Endothelial cell of hepatic sinusoid (primary cell): ENCODE measurements at regions not wholly inside any gene's neighbourhood (a gene's known extent, or its start where the extent isn't known, plus 50 kb on each side); places are given as distances from the start of the nearest gene placed in this dataset.

Source experiments
- in situ Hi-C: cut with HindIII; loops from 2 replicates; pipeline ENCODE4 v1.10.0; 2017; ENCODE audit warnings: low sequenced_read_pairs

GRCh38 chr17:73782231-73782630 lies 138.0 kb upstream of the SDK2 start:
- in situ Hi-C loops = no loop called here

DNA sequence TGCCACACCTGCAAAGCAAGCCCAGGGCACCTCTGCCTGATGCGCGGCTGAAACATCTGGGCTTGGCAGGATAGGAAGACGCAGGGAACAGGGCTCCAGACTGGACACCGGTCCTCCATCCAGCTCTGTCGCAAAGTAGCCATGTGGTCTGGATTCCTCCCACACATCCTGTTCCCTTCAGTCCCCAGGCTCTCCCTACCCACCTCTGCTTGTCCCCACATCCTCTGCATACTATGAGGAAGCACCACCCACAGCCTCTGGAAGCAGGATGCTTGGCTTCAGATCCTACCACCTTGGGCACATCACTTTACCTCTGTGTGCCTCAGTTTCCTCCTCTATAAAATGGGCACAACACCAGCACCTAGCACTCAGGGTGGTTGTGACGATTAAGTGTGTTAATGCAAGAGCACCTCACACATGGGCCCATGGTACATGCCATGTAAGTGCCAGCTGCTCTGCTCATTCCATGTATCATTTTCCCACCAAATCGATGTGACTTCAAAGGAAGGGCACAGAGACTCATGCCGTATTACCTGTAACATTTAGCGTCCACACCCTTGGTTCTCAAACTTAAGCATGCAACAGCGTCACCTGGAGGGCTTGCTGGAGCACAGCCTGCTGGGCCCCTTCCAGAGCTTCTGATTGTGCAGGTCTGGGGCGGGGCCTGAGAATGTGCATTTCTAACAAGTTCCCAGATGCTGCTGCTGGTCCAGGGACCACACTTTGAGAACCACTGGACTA lies 138.6 kb upstream of the SDK2 start:
- in situ Hi-C loops = no loop called here

DNA sequence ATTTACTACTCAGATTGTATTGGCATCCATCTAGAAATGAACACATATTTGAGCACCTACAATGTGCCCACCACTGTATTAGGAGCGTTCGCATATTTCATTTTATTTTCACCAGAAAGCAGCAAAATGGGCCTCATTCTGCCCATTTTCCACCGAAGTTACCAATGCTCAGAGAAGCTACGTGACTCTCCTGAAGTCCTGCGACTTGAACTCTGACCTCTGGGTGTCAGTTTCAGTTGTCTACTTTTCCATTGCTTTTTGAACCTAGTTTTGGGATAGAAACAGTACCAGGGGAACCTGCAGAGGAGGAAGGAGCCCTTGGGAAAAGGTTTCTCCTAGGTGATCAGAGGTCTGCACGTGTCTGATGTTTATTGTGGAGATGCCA lies 139.1 kb upstream of the SDK2 start:
- in situ Hi-C loops = no loop called here

- in situ Hi-C loops = no loop called here
Measured at GRCh38 chr17:73783945-73784603, 139.8 kb upstream of the SDK2 start.

DNA sequence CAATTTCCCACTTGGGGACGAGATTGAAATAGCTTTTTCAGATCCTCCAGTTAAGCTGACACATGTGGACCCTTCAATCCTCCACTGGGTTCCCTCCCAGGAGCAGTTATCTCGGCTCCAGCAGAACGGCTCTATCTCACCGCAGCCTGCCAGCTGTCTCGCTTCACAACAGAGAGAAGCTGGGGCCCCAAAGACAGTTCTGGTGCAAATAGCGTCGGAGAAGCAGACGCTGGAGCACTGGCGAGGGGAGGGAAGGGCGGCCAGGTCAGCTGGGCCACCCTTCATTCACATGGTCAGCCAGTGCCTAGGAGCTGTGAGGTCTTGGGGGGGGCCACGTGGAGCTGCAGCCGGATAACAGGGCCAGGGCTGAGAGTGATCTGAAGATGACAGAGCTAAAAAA lies 141.3 kb upstream of the SDK2 start:
- in situ Hi-C loops = no loop called here

- in situ Hi-C loops = no loop called here
Measured at GRCh38 chr17:73785958-73786743, 141.9 kb upstream of the SDK2 start.

GRCh38 chr17:73787076-73788059 lies 143.1 kb upstream of the SDK2 start:
- in situ Hi-C loops = no loop called here

DNA sequence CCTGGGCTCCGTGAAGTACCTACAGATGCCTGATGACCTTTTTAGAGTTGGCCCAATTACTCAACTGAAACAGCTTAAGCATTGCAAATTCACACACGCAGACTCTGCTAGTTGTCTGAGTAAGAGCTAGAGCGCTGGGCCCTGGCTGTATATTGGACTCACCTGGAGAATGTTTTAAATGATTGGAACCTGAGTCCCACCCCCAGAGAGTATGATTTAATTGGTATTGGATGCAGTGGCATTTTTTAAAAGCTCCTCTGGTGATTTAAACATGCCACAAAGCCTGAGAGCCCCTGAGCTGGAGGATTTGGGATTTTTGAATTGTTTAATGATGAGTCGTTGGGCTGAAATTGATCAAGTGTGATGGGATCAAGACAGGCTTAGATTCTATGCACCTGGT lies 143.9 kb upstream of the SDK2 start:
- in situ Hi-C loops = no loop called here

DNA sequence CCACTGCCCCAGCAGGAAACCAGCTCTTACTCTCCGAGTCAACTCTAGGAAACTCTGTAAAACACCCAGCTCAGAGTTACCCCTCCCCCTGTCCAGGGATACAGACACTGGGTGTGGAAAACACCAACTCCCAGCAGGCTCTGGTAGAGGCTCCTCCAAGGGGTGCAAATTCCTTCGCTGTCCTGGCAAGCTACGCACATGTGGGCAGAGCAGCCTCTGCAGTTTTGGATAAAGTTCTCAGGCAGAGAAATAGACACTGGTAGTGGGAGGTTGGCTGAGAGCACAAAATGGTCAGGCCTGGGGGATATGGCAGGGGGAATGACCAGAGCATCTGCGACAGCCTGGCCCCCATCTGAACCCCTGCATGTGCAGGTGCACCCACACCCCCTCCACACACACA lies 146.9 kb upstream of the SDK2 start:
- in situ Hi-C loops = loop anchor here (5.0 kb wide), 1 partner anchor 51 kb away; no protein-coding TSS in a partner anchor

DNA sequence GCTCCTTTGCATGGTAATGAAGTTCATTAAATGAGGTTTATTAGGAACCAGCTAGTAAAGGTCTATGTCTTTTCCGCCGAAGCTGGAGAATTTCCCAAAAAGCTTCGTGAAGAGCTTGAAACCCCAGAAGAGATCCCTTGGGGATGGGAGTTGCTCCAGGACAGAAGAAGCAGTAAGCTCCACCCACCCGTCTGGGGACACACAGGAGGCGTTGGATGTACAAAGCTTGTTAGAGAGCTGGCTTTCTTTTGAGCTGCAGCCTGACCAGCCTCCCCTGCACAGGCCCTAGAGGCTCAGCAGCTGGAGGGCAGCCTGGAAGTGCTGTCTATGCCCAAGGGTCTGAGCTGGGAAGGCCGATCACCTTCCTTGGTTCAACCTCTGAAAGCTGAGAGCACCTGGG lies 147.4 kb upstream of the SDK2 start:
- in situ Hi-C loops = loop anchor here (5.0 kb wide), 1 partner anchor 51 kb away; no protein-coding TSS in a partner anchor

- in situ Hi-C loops = loop anchor here (5.0 kb wide), 1 partner anchor 49 kb away; no protein-coding TSS in a partner anchor
Measured at GRCh38 chr17:73792994-73793393, 148.7 kb upstream of the SDK2 start.

DNA sequence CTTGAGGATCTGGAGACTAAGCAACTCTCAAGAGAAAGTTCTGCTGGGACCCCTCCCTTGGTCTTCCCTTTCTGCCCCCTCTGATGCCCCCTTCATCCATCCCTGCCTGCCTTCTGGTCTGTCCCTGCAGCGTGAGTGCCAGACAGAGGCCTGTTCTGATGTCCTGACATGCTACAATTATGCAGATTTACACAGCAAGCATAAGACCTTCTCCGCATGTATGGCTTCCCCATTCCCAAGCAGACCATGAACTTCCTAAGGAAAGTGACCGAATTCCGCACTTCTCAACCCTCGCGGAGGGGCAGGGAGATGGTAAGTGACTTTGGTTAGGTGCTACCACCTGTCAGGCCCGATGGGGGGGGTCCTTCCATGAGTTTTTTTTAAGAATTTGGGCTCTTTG lies 150.1 kb upstream of the SDK2 start:
- in situ Hi-C loops = loop anchor here (5.0 kb wide), 1 partner anchor 48 kb away; no protein-coding TSS in a partner anchor

DNA sequence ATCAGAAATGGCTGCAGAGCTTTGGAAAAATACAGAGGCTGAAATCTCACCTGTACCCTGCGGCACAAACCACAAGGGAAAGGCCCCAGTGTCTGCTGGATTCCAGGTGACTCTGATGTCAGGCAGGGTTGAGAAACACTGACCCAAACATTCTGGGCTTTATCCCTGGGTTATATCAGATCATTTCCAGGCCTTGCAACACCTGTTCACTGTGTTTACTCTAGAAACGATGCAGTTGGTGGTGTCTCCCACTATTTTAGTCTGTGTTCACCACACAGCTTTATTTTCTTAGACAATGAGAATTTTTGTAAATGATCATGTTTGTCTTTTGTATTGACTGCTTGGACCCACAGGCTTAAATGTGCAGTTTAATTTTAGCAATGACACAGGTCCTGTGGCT lies 151.5 kb upstream of the SDK2 start:
- in situ Hi-C loops = no loop called here

GRCh38 chr17:73797594-73798110 lies 153.4 kb upstream of the SDK2 start:
- in situ Hi-C loops = no loop called here

DNA sequence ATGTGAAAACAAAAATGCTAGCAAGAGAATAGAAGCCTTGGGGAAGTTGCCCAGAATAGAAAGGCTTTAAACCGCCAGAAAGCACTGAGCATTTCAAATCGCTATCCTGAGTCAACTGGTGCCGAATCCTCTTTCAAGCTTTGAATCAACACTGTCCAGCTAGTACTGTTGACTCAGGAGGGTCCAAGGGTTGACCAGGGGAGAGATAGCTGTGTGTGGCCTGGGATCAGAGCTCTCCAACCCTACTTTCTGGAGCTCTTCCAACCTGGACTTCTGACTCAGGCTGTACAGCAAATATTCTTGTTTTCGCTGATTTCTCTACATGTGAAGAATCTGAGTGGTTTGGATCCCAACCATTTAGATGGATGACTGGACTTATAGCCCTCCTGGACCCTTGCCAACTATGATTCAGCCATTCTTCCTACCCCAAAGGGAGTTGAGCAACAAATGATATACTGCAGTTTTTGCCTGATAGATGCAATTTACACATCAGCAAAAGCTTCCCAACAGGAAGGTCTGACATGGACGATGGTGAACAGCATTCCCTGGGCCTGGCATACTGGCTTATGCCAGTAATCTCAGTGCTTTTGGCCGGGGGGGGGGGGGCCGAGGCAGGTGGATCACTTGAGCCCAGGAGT lies 154.0 kb upstream of the SDK2 start:
- in situ Hi-C loops = no loop called here

- in situ Hi-C loops = no loop called here
Measured at GRCh38 chr17:73799096-73799495, 154.9 kb upstream of the SDK2 start.

GRCh38 chr17:73799781-73800627 lies 155.8 kb upstream of the SDK2 start:
- in situ Hi-C loops = no loop called here

DNA sequence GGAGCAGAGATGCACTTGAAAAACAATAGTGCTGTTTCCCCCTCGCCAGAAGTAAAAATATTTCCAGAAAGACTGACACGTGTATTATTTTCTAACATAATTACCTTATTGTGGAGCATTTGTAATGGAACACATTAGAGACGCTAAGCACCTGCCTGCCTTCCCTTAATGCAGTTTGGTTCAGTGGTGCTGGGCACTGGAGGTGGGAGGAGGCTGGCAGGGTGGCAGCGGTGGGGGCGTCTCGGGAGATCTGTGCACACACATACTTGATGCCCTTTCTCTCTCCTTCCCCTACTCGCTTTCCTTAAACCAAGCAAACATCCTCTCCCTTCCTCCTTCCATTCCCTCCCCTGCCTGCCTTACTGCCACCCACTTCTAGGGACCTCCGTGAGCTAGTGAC lies 156.6 kb upstream of the SDK2 start:
- in situ Hi-C loops = no loop called here
